Retinal pigment epithelial cell (primary cell): ENCODE measurements at regions not wholly inside any gene's neighbourhood (a gene's known extent, or its start where the extent isn't known, plus 50 kb on each side); places are given as distances from the start of the nearest gene placed in this dataset.
"Not testable (repeated sequence)": the region's sequence is repeated elsewhere in the genome, so short reads cannot be mapped to it uniquely, and the experiment has no call there.

Source experiments
- DNase-seq: peaks from one replicate; pipeline ENCODE4 v3.0.0-alpha.2; 2010; ENCODE audit warnings: low read depth
- H3K4me3 ChIP-seq: 2 replicates; pipeline ENCODE4 v1.5.1; 2011; ENCODE audit warnings: mild to moderate bottlenecking, low read length, control low read depth, moderate library complexity
- CTCF ChIP-seq: conservative IDR thresholded peaks from 2 replicates; pipeline ENCODE4 v1.5.1; 2011; ENCODE audit warnings: low read depth, low read length, control low read depth, inconsistent platforms

DNA sequence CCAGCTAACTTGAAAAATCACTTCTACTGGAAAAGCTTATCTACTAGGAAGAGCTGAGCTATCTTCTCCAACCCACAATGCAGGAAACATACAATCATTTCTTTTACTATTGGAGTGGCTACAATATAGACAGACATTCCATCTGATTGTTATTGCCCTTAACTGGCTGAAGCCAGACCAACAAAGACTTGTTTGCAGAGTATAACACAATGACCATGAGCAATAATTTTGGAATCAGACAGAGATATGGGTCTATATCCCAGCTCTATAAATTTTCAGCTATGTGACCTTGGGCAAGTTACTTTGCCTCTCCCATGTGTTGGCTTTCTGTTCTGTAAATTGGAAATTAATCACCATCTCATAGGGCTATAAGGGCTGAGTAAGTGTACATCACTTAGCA is 244.7 kb upstream of the SLC30A5 start:
- H3K4me3 ChIP-seq = no peak overlapping the region
- no peak for TF ChIP-seq CTCF
- DNase-seq = no peak

- TF ChIP-seq CTCF = no peak
- H3K4me3 ChIP-seq = no peak overlapping the region
- no peak for DNase-seq
Observed at GRCh38 chr5:68849906-68850305, 243.9 kb upstream of the SLC30A5 start.

DNA sequence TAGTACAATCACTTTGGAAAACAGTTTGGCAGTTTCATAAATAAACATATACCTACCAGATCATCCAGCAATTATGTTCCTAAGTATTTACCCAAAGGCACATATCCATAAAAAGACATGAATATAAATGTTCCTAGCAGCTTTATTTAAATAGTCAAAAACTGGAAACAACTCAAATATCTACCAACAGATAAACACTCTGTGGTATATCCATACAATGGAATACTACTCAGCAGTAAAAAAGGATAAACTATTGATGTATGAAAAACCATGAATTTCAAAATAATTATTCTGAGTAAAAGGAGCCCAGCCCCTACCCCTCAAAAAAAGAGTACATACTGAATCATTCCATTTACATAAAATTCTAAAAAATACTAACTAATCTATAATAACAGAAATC is 232.7 kb upstream of the SLC30A5 start:
- no peak for TF ChIP-seq CTCF
- H3K4me3 ChIP-seq = no peak overlapping the region
- DNase-seq = no peak

DNA sequence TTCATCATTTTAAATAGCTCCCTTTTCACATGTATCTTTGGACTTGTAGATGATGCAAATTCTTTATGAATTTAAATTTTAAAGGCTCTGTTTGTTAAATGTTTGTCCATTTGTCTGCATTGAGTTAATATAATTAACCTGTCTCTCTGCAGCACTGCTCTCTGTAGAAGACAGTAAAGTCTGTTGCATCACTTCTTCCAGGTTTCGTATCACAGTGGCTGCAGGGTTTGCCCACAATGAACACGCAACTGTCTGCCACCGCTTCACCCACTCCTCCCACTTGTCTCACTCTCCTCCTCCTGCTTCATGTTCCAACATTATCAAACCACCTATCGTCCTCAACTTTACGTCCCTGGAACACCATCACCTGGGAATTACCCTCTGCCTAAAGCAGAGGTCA is 231.3 kb upstream of the SLC30A5 start:
- no peak for DNase-seq
- no peak overlapping the region for H3K4me3 ChIP-seq
- TF ChIP-seq CTCF = no peak

DNA sequence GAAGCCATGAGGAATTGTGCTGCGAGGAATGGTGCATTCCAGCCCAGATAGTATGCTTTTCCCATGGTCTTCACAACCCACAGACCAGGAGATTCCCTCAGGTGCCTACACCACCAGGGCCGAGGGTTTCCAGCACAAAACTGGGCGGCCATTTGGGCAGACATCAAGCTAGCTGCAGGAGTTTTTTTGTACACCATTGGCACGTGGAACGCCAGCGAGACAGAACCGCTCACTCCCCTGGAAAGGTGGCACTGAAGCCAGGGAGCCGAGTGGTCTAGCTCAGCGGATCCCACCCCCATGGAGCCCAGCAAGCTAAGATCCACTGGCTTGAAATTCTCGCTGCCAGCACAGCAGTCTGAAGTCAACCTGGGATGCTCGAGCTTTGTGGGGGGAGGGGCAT is 228.6 kb upstream of the SLC30A5 start:
- H3K4me3 ChIP-seq, DNase-seq: not testable (repeated sequence)

DNA sequence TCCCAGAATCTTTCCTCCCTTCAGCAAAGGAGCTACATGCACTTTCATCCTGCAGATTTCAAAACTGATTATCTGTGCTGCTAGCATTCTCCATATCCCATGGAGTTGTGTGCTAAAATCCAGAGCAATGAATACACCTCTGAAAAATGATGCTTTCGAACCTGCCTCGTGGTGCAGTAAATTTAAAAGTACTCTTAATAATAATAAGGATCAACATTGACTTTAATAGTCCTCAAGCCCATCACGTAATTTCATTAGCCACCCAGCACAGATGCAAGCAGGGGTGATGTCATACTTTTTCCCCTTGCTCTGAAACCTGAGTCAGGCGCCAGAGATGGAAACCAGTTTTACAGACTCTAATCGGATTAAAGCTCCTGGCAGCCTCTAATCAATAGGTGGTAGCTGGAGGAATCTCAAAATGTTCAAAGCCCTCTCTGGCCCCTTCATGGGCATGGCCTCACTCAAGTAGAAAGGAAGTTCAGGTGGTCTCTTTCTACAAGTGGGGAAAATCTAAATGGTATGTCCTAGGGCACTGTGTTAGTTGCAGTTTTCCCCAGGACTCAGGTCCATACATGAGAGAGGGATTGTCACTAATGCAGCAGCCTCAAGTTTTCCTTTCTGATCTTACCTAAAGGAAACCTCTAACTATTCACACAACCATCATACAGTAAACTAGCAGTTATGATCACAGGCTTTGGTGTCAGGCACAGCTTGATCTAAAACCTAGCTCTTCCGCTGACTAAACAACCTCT is 221.6 kb upstream of the SLC30A5 start:
- peak; percentile 74 for DNase-seq
- TF ChIP-seq CTCF = no peak
- H3K4me3 ChIP-seq = no peak overlapping the region

DNA sequence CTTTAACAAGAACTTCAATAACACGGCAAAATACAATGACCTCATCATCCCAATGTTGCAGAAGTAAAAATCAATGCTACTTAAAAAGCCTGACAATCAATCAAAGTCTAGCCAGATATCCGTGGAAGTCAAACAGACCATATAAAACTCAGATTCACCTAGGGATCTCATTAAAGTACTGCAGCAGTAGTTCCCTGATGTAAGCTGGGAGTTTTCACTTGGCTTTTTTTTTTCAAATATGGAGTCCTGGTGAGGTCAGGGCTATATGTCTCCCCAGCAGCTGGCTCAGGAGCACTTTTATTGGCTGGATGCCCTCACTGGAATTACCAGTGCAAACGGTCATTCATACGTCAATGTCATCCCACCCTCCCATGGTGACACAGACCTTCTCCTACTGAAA is 220.6 kb upstream of the SLC30A5 start:
- no peak for TF ChIP-seq CTCF
- no peak for DNase-seq
- no peak overlapping the region for H3K4me3 ChIP-seq
